Mammary epithelial cell (primary cell): ENCODE measurements at regions not wholly inside any gene's neighbourhood (a gene's known extent, or its start where the extent isn't known, plus 50 kb on each side); places are given as distances from the start of the nearest gene placed in this dataset.

Experiments used
- CTCF ChIP-seq, 2 donors: IDR thresholded peaks in 1 of 2; conservative IDR thresholded peaks in 1 of 2; 2 replicates each; pipeline ENCODE4 v1.5.1; 2011 to 2012; ENCODE audit warnings: inconsistent platforms in 2 of 2, low read length in 2 of 2, mild to moderate bottlenecking in 2 of 2, control low read depth in 1 of 2, low read depth in 1 of 2; ENCODE audit not compliant: insufficient read depth in 1 of 2; ENCODE audit errors: extremely low read depth in 1 of 2
- EZH2 ChIP-seq: IDR thresholded peaks from 2 replicates; pipeline ENCODE4 v1.6.1; 2012; ENCODE audit warnings: low read length, inconsistent platforms, borderline replicate concordance

GRCh38 chr21:35965699-35966098 is 94.6 kb downstream of the SETD4 start:
- no peak for TF ChIP-seq CTCF (conservative IDR thresholded peaks at IDR 0.05 in 1 of 2, IDR thresholded peaks at IDR 0.05 in 1 of 2; ENCODE audit: extremely low read depth in 1 of 2, insufficient read depth in 1 of 2, low read depth in 1 of 2, low read length in 2 of 2)
- no peak for TF ChIP-seq EZH2
